Tibial artery (tissue), 4 donors: ENCODE measurements at regions not wholly inside any gene's neighbourhood (a gene's known extent, or its start where the extent isn't known, plus 50 kb on each side); places are given as distances from the start of the nearest gene placed in this dataset.

Source experiments
- DNase-seq, 2 donors: peaks; one replicate each; pipeline ENCODE4 v3.0.0-alpha.2; 2019
- H3K27ac ChIP-seq, 2 donors: fragments of 200-600 bp; sonication (generic) in 1 of 2; 1 replicate in 1 of 2; 2 replicates in 1 of 2; pipeline ENCODE4 v1.5.1; 2018 to 2019; ENCODE audit warnings: mild to moderate bottlenecking in 1 of 2
- H3K27me3 ChIP-seq, 2 donors: fragments of 200-600 bp; sonication (generic) in 1 of 2; one replicate each; pipeline versions ENCODE4 v1.5.1 to v1.6.0; 2016 to 2019
- H3K36me3 ChIP-seq, 3 donors: fragments of 200-600 bp; sonication (generic) in 2 of 3; one replicate each; pipeline ENCODE4 v1.5.1; 2016 to 2019; ENCODE audit warnings: mild to moderate bottlenecking in 2 of 3
- H3K4me1 ChIP-seq, 4 donors: fragments of 200-600 bp; sonication (generic) in 2 of 4; 1 replicate in 3 of 4; 2 replicates in 1 of 4; pipeline ENCODE4 v1.5.1; 2016 to 2019
- H3K4me3 ChIP-seq, 2 donors: fragments of 200-600 bp; sonication (generic) in 1 of 2; 1 replicate in 1 of 2; 2 replicates in 1 of 2; pipeline ENCODE4 v1.5.1; 2018 to 2019; ENCODE audit warnings: mild to moderate bottlenecking in 2 of 2
- H3K9me3 ChIP-seq, 3 donors: fragments of 200-600 bp; sonication (generic) in 1 of 3; one replicate each; pipeline ENCODE4 v1.5.1; 2016 to 2019
- CTCF ChIP-seq, 2 experiments: fragments of 200-600 bp in 1 of 2; fragments of 450-650 bp in 1 of 2; IDR thresholded peaks; one replicate each; pipeline ENCODE4 v1.5.1; 2017 to 2019; ENCODE audit warnings: antibody characterized with exemption in 2 of 2, mild to moderate bottlenecking in 1 of 2, moderate library complexity in 1 of 2
- intact Hi-C: fragments of 100-400 bp; cut with DNase I; formaldehyde crosslinking; loops from one replicate; pipeline ENCODE4 v1.15.0; 2023; ENCODE audit warnings: low total_unique reads

GRCh38 chr10:36474456-36474855, 650.9 kb upstream of the ANKRD30A start:
- H3K9me3 ChIP-seq: no peaks in the 10 kb centered on the region
- TF ChIP-seq CTCF (IDR thresholded peaks at IDR 0.05): no peak

GRCh38 chr10:36473122-36473521, 652.3 kb upstream of the ANKRD30A start:
- H3K4me1 ChIP-seq: no peaks in the 10 kb centered on the region
- no peak for DNase-seq
- no peaks in the 10 kb centered on the region for H3K9me3 ChIP-seq
- intact Hi-C loops: no loop called here
- H3K27ac ChIP-seq: no peak overlapping the region
- H3K4me3 ChIP-seq: no peak overlapping the region
- no peaks in the 10 kb centered on the region for H3K36me3 ChIP-seq
- H3K27me3 ChIP-seq: no peaks in the 10 kb centered on the region
- no peak for TF ChIP-seq CTCF (IDR thresholded peaks at IDR 0.05)

More at GRCh38 chr10:36474456-36474855, 650.9 kb upstream of the ANKRD30A start:
- Histone ChIP-seq H3K4me3 (no peak overlapping the region), H3K4me1 (no peaks in the 10 kb centered on the region), H3K36me3 (no peaks in the 10 kb centered on the region), H3K27ac (no peak overlapping the region), H3K27me3 (no peaks in the 10 kb centered on the region)
- no peak for DNase-seq
- intact Hi-C loops: no loop called here

GRCh38 chr10:36469585-36469984, 655.8 kb upstream of the ANKRD30A start:
- H3K4me3 ChIP-seq: no peak overlapping the region
- no peaks in the 10 kb centered on the region for H3K27me3 ChIP-seq
- TF ChIP-seq CTCF (IDR thresholded peaks at IDR 0.05): no peak
- no peaks in the 10 kb centered on the region for H3K36me3 ChIP-seq
- no peak for DNase-seq
- no peaks in the 10 kb centered on the region for H3K9me3 ChIP-seq
- no peaks in the 10 kb centered on the region for H3K4me1 ChIP-seq
- no peak overlapping the region for H3K27ac ChIP-seq
- intact Hi-C loops: no loop called here

- intact Hi-C loops: no loop called here
- Histone ChIP-seq H3K27me3 (no peaks in the 10 kb centered on the region), H3K27ac (no peak overlapping the region), H3K36me3 (no peaks in the 10 kb centered on the region), H3K4me3 (no peak overlapping the region), H3K4me1 (no peaks in the 10 kb centered on the region), H3K9me3 (no peaks in the 10 kb centered on the region)
- no peak for TF ChIP-seq CTCF (IDR thresholded peaks at IDR 0.05)
- DNase-seq: no peak
These were observed 656.8 kb upstream of the ANKRD30A start for GRCh38 chr10:36468620-36469019.

GRCh38 chr10:36465604-36466379, 659.6 kb upstream of the ANKRD30A start:
- Histone ChIP-seq H3K4me3 (no peak overlapping the region), H3K27ac (no peak overlapping the region), H3K4me1 (no peaks in the 10 kb centered on the region), H3K36me3 (no peaks in the 10 kb centered on the region), H3K27me3 (no peaks in the 10 kb centered on the region), H3K9me3 (no peaks in the 10 kb centered on the region)
- intact Hi-C loops: no loop called here
- no peak for DNase-seq
- no peak for TF ChIP-seq CTCF (IDR thresholded peaks at IDR 0.05)
